DND-41 (cell line): ENCODE measurements at regions not wholly inside any gene's neighbourhood (a gene's known extent, or its start where the extent isn't known, plus 50 kb on each side); places are given as distances from the start of the nearest gene placed in this dataset.

Experiments
- ATAC-seq: fragments of 200-7000 bp; cut with Tn5 transposase; 3 replicates; pipeline ENCODE4 v1.9.1; 2021; ENCODE audit warnings: low read depth; ENCODE audit not compliant: insufficient read depth
- DNase-seq: peaks from one replicate; pipeline ENCODE4 v3.0.0-alpha.2; 2020
- H2AFZ ChIP-seq: 2 replicates; pipeline ENCODE4 v1.6.0; 2012; ENCODE audit warnings: low read depth, low read length
- H3K27ac ChIP-seq: 2 replicates; pipeline ENCODE4 v1.5.1; 2012; ENCODE audit warnings: low read length, inconsistent platforms
- H3K27me3 ChIP-seq: fragments of 200-600 bp; sonication (generic); 2 replicates; pipeline ENCODE4 v1.6.0; 2012; ENCODE audit warnings: low read length, mild to moderate bottlenecking, inconsistent platforms; ENCODE audit not compliant: insufficient read depth, poor library complexity
- H3K36me3 ChIP-seq: 2 replicates; pipeline ENCODE4 v1.5.1; 2012; ENCODE audit warnings: low read length, inconsistent platforms; ENCODE audit not compliant: insufficient read depth
- H3K4me1 ChIP-seq: 2 replicates; pipeline ENCODE4 v1.5.1; 2012; ENCODE audit warnings: mild to moderate bottlenecking, low read length; ENCODE audit not compliant: insufficient read depth
- H3K4me2 ChIP-seq: 2 replicates; pipeline ENCODE4 v1.6.0; 2012; ENCODE audit warnings: mild to moderate bottlenecking, moderate library complexity, low read length, inconsistent platforms; ENCODE audit not compliant: insufficient read depth
- H3K4me3 ChIP-seq, 2 experiments: fragments of 200-600 bp in 1 of 2; shearing (Covaris generic) in 1 of 2; 2 replicates each; pipeline ENCODE4 v1.5.1; 2012 to 2016; ENCODE audit warnings: inconsistent platforms in 2 of 2, low read length in 2 of 2, mild to moderate bottlenecking in 2 of 2, low read depth in 1 of 2, moderate library complexity in 1 of 2
- H3K79me2 ChIP-seq: 2 replicates; pipeline ENCODE4 v1.6.0; 2012; ENCODE audit warnings: low read length, inconsistent platforms; ENCODE audit not compliant: insufficient read depth
- H3K9ac ChIP-seq: 2 replicates; pipeline ENCODE4 v1.6.0; 2012; ENCODE audit warnings: low read depth, mild to moderate bottlenecking, inconsistent platforms, low read length, moderate library complexity
- H3K9me3 ChIP-seq: 2 replicates; pipeline ENCODE4 v1.5.1; 2012; ENCODE audit warnings: low read length, moderate library complexity, mild to moderate bottlenecking, inconsistent platforms; ENCODE audit not compliant: insufficient read depth, severe bottlenecking
- H4K20me1 ChIP-seq: 2 replicates; pipeline ENCODE4 v1.6.0; 2012; ENCODE audit warnings: low read length; ENCODE audit not compliant: insufficient read depth
- CTCF ChIP-seq: IDR thresholded peaks from 2 replicates; pipeline ENCODE4 v1.5.1; 2012; ENCODE audit warnings: borderline replicate concordance, low read length, moderate library complexity, mild to moderate bottlenecking; ENCODE audit not compliant: poor library complexity, severe bottlenecking; ENCODE audit errors: extremely low read depth
- EZH2 ChIP-seq: IDR thresholded peaks from 3 replicates; pipeline ENCODE4 v1.6.1; 2012; ENCODE audit warnings: borderline replicate concordance, low read depth, mild to moderate bottlenecking, moderate library complexity, low read length, inconsistent platforms; ENCODE audit not compliant: severe bottlenecking

GRCh38 chr13:32911506-32911905, 104.7 kb upstream of the KL start:
- Histone ChIP-seq H3K4me3 (no peak overlapping the region), H3K27me3 (no peaks in the 10 kb centered on the region), H4K20me1 (no peaks in the 10 kb centered on the region), H3K9ac (no peak overlapping the region), H3K79me2 (no peaks in the 10 kb centered on the region), H3K4me1 (no peaks in the 10 kb centered on the region), H3K9me3 (no peaks in the 10 kb centered on the region), H2AFZ (no peak overlapping the region), H3K27ac (no peak overlapping the region), H3K4me2 (no peak overlapping the region), H3K36me3 (no peaks in the 10 kb centered on the region)
- TF ChIP-seq EZH2 (no peak), CTCF (peak; percentile 51)
- DNase-seq (peak; percentile 11), ATAC-seq (peak; percentile 45; the same call in 1 of the 3 replicates)

- no peaks in the 10 kb centered on the region for H3K4me1 ChIP-seq
- H3K4me2 ChIP-seq = no peak overlapping the region
- DNase-seq (no peak), ATAC-seq (no peak)
- H3K4me3 ChIP-seq = no peak overlapping the region
- H3K36me3 ChIP-seq = no peaks in the 10 kb centered on the region
- H2AFZ ChIP-seq = no peak overlapping the region
- no peaks in the 10 kb centered on the region for H4K20me1 ChIP-seq
- H3K9me3 ChIP-seq = no peaks in the 10 kb centered on the region
- no peaks in the 10 kb centered on the region for H3K79me2 ChIP-seq
- H3K9ac ChIP-seq = no peak overlapping the region
- no peak for TF ChIP-seq EZH2
- TF ChIP-seq CTCF = no peak
- H3K27me3 ChIP-seq = no peaks in the 10 kb centered on the region
- H3K27ac ChIP-seq = no peak overlapping the region
Observed at GRCh38 chr13:32914686-32915085, 101.5 kb upstream of the KL start.

DNA sequence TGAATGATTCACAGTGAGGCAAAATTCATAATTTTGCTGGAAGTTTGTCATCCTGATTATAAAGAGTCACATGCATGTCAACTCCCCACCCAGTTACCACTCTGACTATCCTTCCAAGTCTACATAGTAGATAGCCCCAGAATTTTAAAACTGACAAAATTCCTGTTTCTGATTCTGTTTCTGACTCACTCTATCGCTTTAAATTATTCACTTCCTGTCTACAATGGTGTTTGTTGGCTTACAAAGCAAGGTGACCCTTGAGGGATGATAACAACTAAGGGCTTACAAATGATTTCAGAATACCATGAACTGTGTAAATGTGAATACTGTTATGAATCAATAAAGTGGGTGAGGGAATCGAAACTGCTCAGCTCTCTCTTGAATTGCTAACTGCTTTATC, 98.7 kb upstream of the KL start:
- no peak for TF ChIP-seq EZH2
- TF ChIP-seq CTCF = no peak
- Histone ChIP-seq H4K20me1 (no peaks in the 10 kb centered on the region), H3K36me3 (no peaks in the 10 kb centered on the region), H3K79me2 (no peaks in the 10 kb centered on the region), H3K9me3 (no peaks in the 10 kb centered on the region), H3K4me3 (no peak overlapping the region), H2AFZ (no peak overlapping the region), H3K9ac (no peak overlapping the region), H3K4me1 (no peaks in the 10 kb centered on the region), H3K4me2 (no peak overlapping the region), H3K27ac (no peak overlapping the region), H3K27me3 (no peaks in the 10 kb centered on the region)
- ATAC-seq (no peak), DNase-seq (no peak)

GRCh38 chr13:32923725-32924124, 92.5 kb upstream of the KL start:
- no peak for ATAC-seq
- Histone ChIP-seq H3K79me2 (no peaks in the 10 kb centered on the region), H3K9me3 (no peaks in the 10 kb centered on the region), H3K4me1 (no peaks in the 10 kb centered on the region), H4K20me1 (no peaks in the 10 kb centered on the region), H3K4me2 (no peak overlapping the region), H3K9ac (no peak overlapping the region), H3K4me3 (no peak overlapping the region), H3K27ac (no peak overlapping the region), H3K36me3 (no peaks in the 10 kb centered on the region), H2AFZ (no peak overlapping the region), H3K27me3 (peaks cover 2% of the 10 kb centered on the region)
- DNase-seq = no peak
- TF ChIP-seq EZH2 (no peak), CTCF (no peak)
